Spleen (tissue), 7 donors: ENCODE measurements at regions not wholly inside any gene's neighbourhood (a gene's known extent, or its start where the extent isn't known, plus 50 kb on each side); places are given as distances from the start of the nearest gene placed in this dataset.

Source experiments
- POLR2AphosphoS5 ChIP-seq, 3 donors: sonication (generic); formaldehyde crosslinking; IDR thresholded peaks; one replicate each; pipeline ENCODE4 v1.5.1; 2017; ENCODE audit warnings: antibody characterized with exemption in 3 of 3
- TF ChIP-seq, protein P1 (sequence below), 11 experiments: fragments of 200-600 bp in 7 of 11; fragments of 450-650 bp in 4 of 11; sonication (generic) in 4 of 11; IDR thresholded peaks in 8 of 11; conservative IDR thresholded peaks in 3 of 11; 1 replicate in 7 of 11; 2 replicates in 4 of 11; pipeline versions ENCODE4 v1.4.0 to v1.8.0; 2016 to 2021; ENCODE audit warnings: antibody characterized with exemption in 11 of 11, inconsistent platforms in 4 of 11, mild to moderate bottlenecking in 1 of 11
- donor health status: DM: no; HTN: no; CAD: no; lungs with moderate emphysema.
- donor health status: DM: no; HTN: no; CAD: no.
- donor health status: DM: no; HTN: no; CAD: no.

DNA sequence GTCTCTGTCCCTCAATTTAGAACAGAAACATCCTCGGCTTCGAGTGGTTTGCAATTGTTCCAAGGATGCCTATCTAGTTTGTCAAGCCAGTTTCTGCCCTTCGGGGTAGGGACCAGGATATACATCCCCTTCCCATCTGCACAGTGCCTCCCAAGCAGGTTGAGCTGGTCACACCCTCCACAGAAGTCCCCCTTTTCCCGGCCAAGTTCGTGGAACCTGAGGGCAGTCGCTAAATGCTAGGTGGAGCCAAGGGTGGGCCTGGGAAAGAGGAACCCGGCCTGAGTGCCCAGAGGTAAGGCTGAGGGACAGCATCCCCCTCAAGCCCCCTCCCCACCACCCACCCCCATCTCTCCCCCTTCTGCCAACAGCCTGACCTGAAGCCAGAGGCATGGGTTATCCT is 62.4 kb upstream of the NANOS1 start:
- TF ChIP-seq, protein P1, sequence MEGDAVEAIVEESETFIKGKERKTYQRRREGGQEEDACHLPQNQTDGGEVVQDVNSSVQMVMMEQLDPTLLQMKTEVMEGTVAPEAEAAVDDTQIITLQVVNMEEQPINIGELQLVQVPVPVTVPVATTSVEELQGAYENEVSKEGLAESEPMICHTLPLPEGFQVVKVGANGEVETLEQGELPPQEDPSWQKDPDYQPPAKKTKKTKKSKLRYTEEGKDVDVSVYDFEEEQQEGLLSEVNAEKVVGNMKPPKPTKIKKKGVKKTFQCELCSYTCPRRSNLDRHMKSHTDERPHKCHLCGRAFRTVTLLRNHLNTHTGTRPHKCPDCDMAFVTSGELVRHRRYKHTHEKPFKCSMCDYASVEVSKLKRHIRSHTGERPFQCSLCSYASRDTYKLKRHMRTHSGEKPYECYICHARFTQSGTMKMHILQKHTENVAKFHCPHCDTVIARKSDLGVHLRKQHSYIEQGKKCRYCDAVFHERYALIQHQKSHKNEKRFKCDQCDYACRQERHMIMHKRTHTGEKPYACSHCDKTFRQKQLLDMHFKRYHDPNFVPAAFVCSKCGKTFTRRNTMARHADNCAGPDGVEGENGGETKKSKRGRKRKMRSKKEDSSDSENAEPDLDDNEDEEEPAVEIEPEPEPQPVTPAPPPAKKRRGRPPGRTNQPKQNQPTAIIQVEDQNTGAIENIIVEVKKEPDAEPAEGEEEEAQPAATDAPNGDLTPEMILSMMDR (IDR thresholded peaks at IDR 0.05 in 8 of 11, conservative IDR thresholded peaks at IDR 0.05 in 3 of 11): no peak
- no peak for TF ChIP-seq POLR2AphosphoS5 (IDR thresholded peaks at IDR 0.05)
